T-cell (primary cell): ENCODE measurements at regions not wholly inside any gene's neighbourhood (a gene's known extent, or its start where the extent isn't known, plus 50 kb on each side); places are given as distances from the start of the nearest gene placed in this dataset.

Experiments
- ATAC-seq, 4 experiments: fragments of 200-7000 bp in 3 of 4; fragments of 150-1000 bp in 1 of 4; cut with Tn5 transposase; replicated peaks in 1 of 4; 1 replicate in 3 of 4; 2 replicates in 1 of 4; pipeline ENCODE4 v1.10.0; 2021; ENCODE audit warnings: moderate library complexity in 3 of 4, mild to moderate bottlenecking in 2 of 4, moderate number of reproducible peaks in 1 of 4
- CTCF ChIA-PET, 2 donors: fragments of 300-600 bp; sonication (Branson Sonifier 250); formaldehyde crosslinking; loops; one replicate each; lab custom pipeline; 2022; ENCODE audit warnings: antibody characterized with exemption in 2 of 2; lab: Charles Lee
- POLR2A ChIA-PET, 2 donors: fragments of 300-600 bp; sonication (Branson Sonifier 250); formaldehyde crosslinking; loops; one replicate each; lab custom pipeline; 2022; ENCODE audit warnings: antibody characterized with exemption in 2 of 2; lab: Charles Lee
- DNase-seq, 35 experiments: peaks; one replicate each; pipeline versions ENCODE4 v3.0.0 to v3.0.0-alpha.2; 2013 to 2023
- H3K27ac ChIP-seq: one replicate; pipeline ENCODE4 v1.5.1; 2013; ENCODE audit warnings: low read length
- H3K27me3 ChIP-seq, 2 experiments: replicated peaks in 1 of 2; 1 replicate in 1 of 2; 2 replicates in 1 of 2; pipeline versions ENCODE4 v1.6.1 to v1.7.0; 2013; ENCODE audit warnings: low read length in 1 of 2, mixed read lengths in 1 of 2; ENCODE audit not compliant: control insufficient read depth in 2 of 2, insufficient read depth in 2 of 2; ENCODE audit errors: extremely low read depth in 1 of 2
- H3K36me3 ChIP-seq, 2 donors: 1 replicate in 1 of 2; 2 replicates in 1 of 2; pipeline versions ENCODE4 v1.6.1 to v1.7.0; 2013; ENCODE audit warnings: low read length in 1 of 2; ENCODE audit not compliant: control insufficient read depth in 2 of 2, insufficient read depth in 1 of 2; ENCODE audit errors: extremely low read depth in 1 of 2
- H3K4me1 ChIP-seq, 2 experiments: 1 replicate in 1 of 2; 2 replicates in 1 of 2; pipeline versions ENCODE4 v1.6.1 to v1.7.0; 2013; ENCODE audit warnings: low read length in 2 of 2, mixed read lengths in 1 of 2; ENCODE audit not compliant: insufficient read depth in 2 of 2, control insufficient read depth in 1 of 2; ENCODE audit errors: extremely low read depth in 1 of 2
- H3K4me3 ChIP-seq, 2 donors: 1 replicate in 1 of 2; 2 replicates in 1 of 2; pipeline versions ENCODE4 v1.5.1 to v1.7.0; 2013; ENCODE audit warnings: mild to moderate bottlenecking in 2 of 2, low read length in 1 of 2, moderate library complexity in 1 of 2; ENCODE audit not compliant: control insufficient read depth in 1 of 2; ENCODE audit errors: extremely low read depth in 1 of 2
- H3K9me3 ChIP-seq: 2 replicates; pipeline ENCODE4 v1.7.0; 2013
- H3K27ac Mint-ChIP-seq, 2 donors: one replicate each; pipeline ENCODE4 v1.8.0; 2020 to 2021; ENCODE audit warnings: mild to moderate bottlenecking in 2 of 2, mixed read lengths in 2 of 2
- H3K27me3 Mint-ChIP-seq, 2 donors: one replicate each; pipeline ENCODE4 v1.8.0; 2021 to 2022; ENCODE audit warnings: mixed read lengths in 2 of 2
- H3K36me3 Mint-ChIP-seq: one replicate; pipeline ENCODE4 v1.8.0; 2021; ENCODE audit warnings: mixed read lengths
- H3K4me1 Mint-ChIP-seq, 3 donors: one replicate each; pipeline ENCODE4 v1.8.0; 2020 to 2022; ENCODE audit warnings: mixed read lengths in 3 of 3, mild to moderate bottlenecking in 1 of 3
- H3K4me3 Mint-ChIP-seq, 3 donors: one replicate each; pipeline ENCODE4 v1.8.0; 2020 to 2022; ENCODE audit warnings: mild to moderate bottlenecking in 3 of 3, mixed read lengths in 3 of 3, moderate library complexity in 3 of 3
- H3K9me3 Mint-ChIP-seq, 3 donors: one replicate each; pipeline ENCODE4 v1.8.0; 2020 to 2022; ENCODE audit warnings: mixed read lengths in 3 of 3
- WGBS: methylation state at CpG from one replicate; pipeline ENCODE4 v1.1.5; 2013; ENCODE audit warnings: missing lambda C conversion rate; ENCODE audit not compliant: insufficient coverage; 5-methylcytosine and 5-hydroxymethylcytosine counted together

DNA sequence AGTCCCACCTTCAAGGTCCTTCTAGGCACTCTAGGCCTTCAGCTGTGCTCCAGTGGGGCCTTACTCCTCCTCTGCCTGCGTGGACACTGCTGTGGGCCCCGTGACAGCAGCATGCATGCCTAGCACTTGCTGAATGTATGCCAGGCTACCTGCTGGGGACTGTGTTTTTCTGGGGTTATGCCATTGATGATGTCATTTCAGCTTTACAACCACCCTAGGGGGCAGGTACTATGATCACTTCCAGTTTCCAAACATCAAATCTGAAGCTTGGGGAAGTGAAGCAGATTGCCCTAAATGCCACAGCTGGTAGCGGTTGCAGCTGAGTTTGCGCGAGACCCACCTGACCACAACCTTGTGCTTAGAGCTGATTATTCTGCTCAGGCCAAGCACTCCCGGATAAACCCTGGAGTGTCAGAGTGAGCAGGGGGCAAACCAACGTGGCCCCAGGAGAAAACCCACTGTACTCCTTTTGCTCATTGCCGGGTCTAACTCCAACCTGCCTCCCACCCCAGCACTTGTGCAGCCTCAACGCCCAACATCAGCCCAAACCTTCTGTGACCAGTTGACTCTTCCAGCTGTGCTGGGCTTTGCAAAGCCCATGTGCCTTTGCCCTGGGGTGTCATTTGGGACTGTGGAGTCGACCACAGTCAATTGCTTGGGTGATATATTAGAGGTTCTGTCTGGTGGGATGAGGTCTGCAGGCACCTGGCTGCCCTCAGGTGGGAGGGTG is 168.4 kb downstream of the ENGASE start:
- no peak for DNase-seq
- H3K4me3 ChIP-seq: no peak overlapping the region
- H3K27me3 Mint-ChIP-seq: peaks cover 16 to 20% of the 10 kb centered on the region in 2 donors
- no peaks in the 10 kb centered on the region for H3K4me1 ChIP-seq
- H3K27me3 ChIP-seq: peaks cover 2 to 37% of the 10 kb centered on the region in 2 experiments
- H3K36me3 ChIP-seq: no peaks in the 10 kb centered on the region
- ATAC-seq: no peak
- no peaks in the 10 kb centered on the region for H3K4me1 Mint-ChIP-seq
- POLR2A ChIA-PET: no interaction called here
- WGBS: 43% methylated on average over 7 of the region's 10 CpGs
- CTCF ChIA-PET: no interaction called here
- H3K27ac ChIP-seq: no peak overlapping the region
- H3K36me3 Mint-ChIP-seq: no peaks in the 10 kb centered on the region
- no peaks in the 10 kb centered on the region for H3K9me3 ChIP-seq
- H3K27ac Mint-ChIP-seq: no peak overlapping the region
- H3K9me3 Mint-ChIP-seq: no peaks in the 10 kb centered on the region
- H3K4me3 Mint-ChIP-seq: no peak overlapping the region

DNA sequence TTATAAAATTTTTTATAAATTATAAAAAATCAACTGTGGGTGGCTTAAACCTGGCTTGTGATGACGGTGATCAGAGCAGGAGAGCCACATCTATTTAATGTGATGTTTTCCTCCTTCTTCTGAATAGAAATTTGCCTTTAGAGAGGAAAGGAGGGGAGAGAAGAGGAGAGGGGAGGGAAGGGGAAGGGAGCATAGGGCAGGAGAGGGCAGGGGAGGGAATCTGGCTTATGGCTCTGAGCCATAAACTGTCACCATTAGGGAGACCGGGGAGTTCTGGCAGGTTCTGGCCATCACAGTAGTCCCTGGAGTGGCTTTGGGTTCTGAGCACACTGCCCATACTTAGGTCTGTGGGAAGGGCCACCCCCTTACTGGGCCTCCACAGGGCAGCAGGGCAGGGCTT is 167.8 kb downstream of the ENGASE start:
- ChIA-PET POLR2A (no interaction called here), CTCF (no interaction called here)
- WGBS: 65% methylated on average over 2 of the region's 2 CpGs
- no peak for ATAC-seq
- Mint-ChIP-seq H3K36me3 (no peaks in the 10 kb centered on the region), H3K27ac (no peak overlapping the region), H3K27me3 (peaks cover 16 to 19% of the 10 kb centered on the region in 2 donors), H3K4me1 (no peaks in the 10 kb centered on the region), H3K4me3 (no peak overlapping the region), H3K9me3 (no peaks in the 10 kb centered on the region)
- no peak for DNase-seq
- peaks cover 2 to 37% of the 10 kb centered on the region in 2 experiments for H3K27me3 ChIP-seq
- H3K27ac ChIP-seq: no peak overlapping the region
- no peaks in the 10 kb centered on the region for H3K9me3 ChIP-seq
- no peak overlapping the region for H3K4me3 ChIP-seq
- no peaks in the 10 kb centered on the region for H3K4me1 ChIP-seq
- no peaks in the 10 kb centered on the region for H3K36me3 ChIP-seq

DNA sequence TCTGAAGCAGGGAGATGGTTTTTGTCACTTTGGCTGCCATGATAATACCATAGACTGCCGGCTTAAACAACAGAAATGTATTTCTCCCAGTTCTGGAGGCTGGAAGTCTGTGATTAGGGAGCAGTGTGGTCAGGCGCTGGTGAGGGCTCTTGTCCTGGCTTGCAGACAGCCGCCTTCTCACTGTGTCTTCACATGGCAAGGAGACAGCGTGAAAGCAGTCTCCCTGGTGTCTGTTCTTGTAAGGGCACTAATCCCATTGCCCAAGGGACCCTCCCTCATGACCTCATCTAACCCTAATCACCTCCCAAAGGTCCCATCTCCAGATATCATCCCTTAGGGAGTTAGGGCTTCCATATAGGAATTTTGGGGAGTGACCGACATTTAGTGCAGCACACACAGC is 167.0 kb downstream of the ENGASE start:
- no CpG with 5 or more reads among the region's 5 CpGs for WGBS
- Histone ChIP-seq H3K9me3 (no peaks in the 10 kb centered on the region), H3K4me1 (no peaks in the 10 kb centered on the region), H3K4me3 (no peak overlapping the region), H3K27me3 (peaks cover 2 to 37% of the 10 kb centered on the region in 2 experiments), H3K27ac (no peak overlapping the region), H3K36me3 (no peaks in the 10 kb centered on the region)
- Mint-ChIP-seq H3K9me3 (no peaks in the 10 kb centered on the region), H3K27ac (no peak overlapping the region), H3K27me3 (peaks cover 16 to 21% of the 10 kb centered on the region in 2 donors), H3K36me3 (no peaks in the 10 kb centered on the region), H3K4me1 (no peaks in the 10 kb centered on the region), H3K4me3 (no peak overlapping the region)
- ChIA-PET CTCF (no interaction called here), POLR2A (interaction anchor here in 1 of 2 donors (0.6 kb wide), 1 partner anchor 230 kb away, joined by 9 read pairs; no protein-coding TSS in a partner anchor)
- DNase-seq: no peak
- no peak for ATAC-seq

DNA sequence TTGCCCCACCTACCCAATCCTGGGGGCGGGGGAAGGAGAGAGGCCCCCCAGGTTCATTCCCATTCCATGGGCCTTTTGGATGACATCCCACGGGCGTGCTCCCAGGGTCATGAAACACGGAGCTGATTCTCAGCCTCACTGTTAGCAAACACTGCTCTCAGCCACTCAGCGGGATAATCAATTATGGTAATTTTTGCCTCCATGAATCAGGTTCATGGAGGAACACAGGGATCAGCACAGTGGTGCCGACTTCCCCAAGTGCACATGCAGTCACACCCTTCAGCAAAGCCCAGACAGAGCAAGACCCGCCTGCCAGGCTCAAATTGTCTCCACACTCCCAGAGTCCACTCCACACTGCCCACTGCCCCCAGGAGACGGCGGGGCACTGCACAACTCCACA is 164.6 kb downstream of the ENGASE start:
- Histone ChIP-seq H3K36me3 (no peaks in the 10 kb centered on the region), H3K4me1 (no peaks in the 10 kb centered on the region), H3K9me3 (no peaks in the 10 kb centered on the region), H3K27me3 (peaks cover 2 to 45% of the 10 kb centered on the region in 2 experiments), H3K27ac (no peak overlapping the region), H3K4me3 (no peak overlapping the region)
- DNase-seq (no peak), ATAC-seq (no peak)
- H3K4me1 Mint-ChIP-seq: no peaks in the 10 kb centered on the region
- no peak overlapping the region for H3K4me3 Mint-ChIP-seq
- no peaks in the 10 kb centered on the region for H3K9me3 Mint-ChIP-seq
- peaks cover 8 to 18% of the 10 kb centered on the region in 2 donors for H3K27me3 Mint-ChIP-seq
- ChIA-PET CTCF (no interaction called here), POLR2A (no interaction called here)
- H3K27ac Mint-ChIP-seq: no peak overlapping the region
- WGBS: 53% methylated on average over 5 of the region's 9 CpGs
- no peaks in the 10 kb centered on the region for H3K36me3 Mint-ChIP-seq

DNA sequence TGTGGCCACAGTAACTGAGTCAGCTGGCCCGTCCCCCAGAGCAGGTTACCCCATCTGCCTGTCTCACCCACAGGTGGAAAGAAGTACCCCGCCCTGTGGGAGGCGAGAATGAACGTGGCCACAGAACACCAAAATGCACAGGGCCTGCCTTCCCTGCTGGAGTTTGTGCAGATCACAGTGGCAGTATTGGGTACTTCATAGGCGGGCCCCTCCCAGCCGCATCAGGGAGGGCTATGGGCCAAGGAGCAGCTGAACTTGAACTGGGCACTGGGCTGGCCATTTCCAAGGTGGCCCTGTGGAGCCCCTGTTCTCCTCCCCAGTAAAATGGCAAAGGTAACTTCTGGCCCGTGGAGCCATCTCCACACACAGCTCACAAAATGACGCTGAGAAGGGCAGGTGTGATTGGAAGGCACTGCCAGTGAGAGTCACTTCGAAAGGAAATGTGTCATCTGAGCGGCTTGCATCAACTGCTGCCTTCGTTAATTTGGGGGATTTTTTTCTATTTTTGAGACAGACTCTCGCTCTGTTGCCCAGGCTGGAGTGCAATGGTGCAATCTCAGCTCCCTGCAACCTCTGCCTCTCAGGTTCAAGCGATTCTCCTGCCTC is 162.9 kb downstream of the ENGASE start:
- WGBS: 72% methylated on average over 9 of the region's 13 CpGs
- ATAC-seq (no peak), DNase-seq (no peak)
- ChIA-PET CTCF (no interaction called here), POLR2A (no interaction called here)
- Mint-ChIP-seq H3K36me3 (no peaks in the 10 kb centered on the region), H3K9me3 (no peaks in the 10 kb centered on the region), H3K4me1 (no peaks in the 10 kb centered on the region), H3K27ac (no peak overlapping the region), H3K4me3 (no peak overlapping the region), H3K27me3 (peaks cover 8 to 18% of the 10 kb centered on the region in 2 donors)
- Histone ChIP-seq H3K36me3 (no peaks in the 10 kb centered on the region), H3K4me1 (no peaks in the 10 kb centered on the region), H3K4me3 (no peak overlapping the region), H3K27ac (no peak overlapping the region), H3K27me3 (peaks cover 2 to 42% of the 10 kb centered on the region in 2 experiments), H3K9me3 (no peaks in the 10 kb centered on the region)

DNA sequence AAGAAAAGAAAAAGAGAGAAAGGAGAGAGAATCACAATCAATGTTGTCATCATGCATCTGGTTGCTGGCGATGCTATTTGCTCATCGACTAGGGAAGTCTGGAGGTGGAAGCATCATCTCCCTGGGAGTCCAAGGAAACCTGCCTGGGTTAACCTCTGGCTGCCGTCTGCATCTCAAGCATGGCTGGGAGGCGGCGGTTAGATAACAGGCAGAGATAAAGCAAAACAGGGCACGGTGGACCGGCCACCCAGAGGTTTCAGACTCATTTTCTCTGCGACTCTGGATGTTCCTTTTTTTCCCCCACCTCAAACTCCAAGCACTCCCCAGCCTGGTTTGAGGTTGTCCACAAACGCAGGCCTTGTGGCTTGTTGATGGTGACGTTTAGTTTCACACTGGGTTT is 161.2 kb downstream of the ENGASE start:
- Mint-ChIP-seq H3K36me3 (no peaks in the 10 kb centered on the region), H3K9me3 (no peaks in the 10 kb centered on the region), H3K27me3 (peaks cover 8 to 15% of the 10 kb centered on the region in 2 donors), H3K4me3 (no peak overlapping the region), H3K4me1 (no peaks in the 10 kb centered on the region), H3K27ac (no peak overlapping the region)
- Histone ChIP-seq H3K27me3 (peaks cover 0 to 36% of the 10 kb centered on the region in 2 experiments), H3K9me3 (no peaks in the 10 kb centered on the region), H3K27ac (no peak overlapping the region), H3K36me3 (no peaks in the 10 kb centered on the region), H3K4me1 (no peaks in the 10 kb centered on the region), H3K4me3 (no peak overlapping the region)
- 83% methylated on average over 5 of the region's 10 CpGs for WGBS
- ATAC-seq (no peak), DNase-seq (no peak)
- POLR2A ChIA-PET: no interaction called here
- CTCF ChIA-PET: no interaction called here
